ENCODE measurements at regions not wholly inside any gene's neighbourhood (a gene's known extent, or its start where the extent isn't known, plus 50 kb on each side); places are given as distances from the start of the nearest gene placed in this dataset.

DNA sequence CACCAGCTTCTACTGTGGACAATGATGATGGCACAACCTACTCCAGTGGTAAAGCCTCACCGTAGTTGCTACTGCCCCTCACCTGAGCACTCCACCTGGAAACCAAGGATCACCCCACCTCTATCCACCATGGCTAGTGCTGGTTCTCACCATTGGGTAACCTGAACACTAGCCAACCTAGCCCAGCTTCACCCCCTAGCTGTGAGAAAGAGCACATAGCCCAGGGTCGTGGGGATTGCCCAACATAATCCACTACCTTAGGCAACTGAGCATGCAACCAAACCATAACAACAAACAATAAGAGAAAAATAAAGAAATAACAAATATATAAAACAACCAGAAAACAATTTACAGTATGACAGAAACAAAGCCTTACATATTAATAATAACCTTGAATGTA lies 560.1 kb downstream of the DIAPH3 start:
- TF ChIP-seq CTCF (IDR thresholded peaks at IDR 0.05): no peak
- no peak for TF ChIP-seq POLR2A (IDR thresholded peaks at IDR 0.05)

Measured in Peyer's patch (tissue), 4 donors.